AG04450 (cell line): ENCODE measurements at regions not wholly inside any gene's neighbourhood (a gene's known extent, or its start where the extent isn't known, plus 50 kb on each side); places are given as distances from the start of the nearest gene placed in this dataset.

Source experiments
- CTCF ChIA-PET: fragments of 300-600, 350-600 bp; formaldehyde crosslinking; extraction: SDS; loops from one replicate; lab custom pipeline; 2022; ENCODE audit warnings: antibody characterized with exemption, inconsistent platforms; lab: Charles Lee
- POLR2A ChIA-PET: fragments of 350-600 bp; formaldehyde crosslinking; extraction: SDS; loops from one replicate; lab custom pipeline; 2021; ENCODE audit warnings: antibody characterized with exemption, inconsistent platforms; lab: Yijun Ruan, JAX
- DNase-seq: peaks from one replicate; pipeline ENCODE4 v3.0.0-alpha.2; 2011; ENCODE audit warnings: low read depth, low spot score
- H3K27ac ChIP-seq: one replicate; pipeline ENCODE4 v1.5.1; 2012; ENCODE audit warnings: low read depth, low read length, control low read depth
- H3K27me3 ChIP-seq: one replicate; pipeline ENCODE4 v1.6.0; 2012; ENCODE audit warnings: low read length; ENCODE audit not compliant: control insufficient read depth, insufficient read depth
- H3K4me3 ChIP-seq: 2 replicates; pipeline ENCODE4 v1.5.1; 2011; ENCODE audit warnings: mild to moderate bottlenecking, low read depth, low read length, control low read depth
- H3K9me3 ChIP-seq: 2 replicates; pipeline ENCODE4 v1.5.1; 2012; ENCODE audit warnings: low read length; ENCODE audit not compliant: control insufficient read depth, insufficient read depth
- CTCF ChIP-seq: IDR thresholded peaks from 2 replicates; pipeline ENCODE4 v1.5.1; 2011; ENCODE audit warnings: low read depth, low read length, control low read depth, inconsistent platforms

DNA sequence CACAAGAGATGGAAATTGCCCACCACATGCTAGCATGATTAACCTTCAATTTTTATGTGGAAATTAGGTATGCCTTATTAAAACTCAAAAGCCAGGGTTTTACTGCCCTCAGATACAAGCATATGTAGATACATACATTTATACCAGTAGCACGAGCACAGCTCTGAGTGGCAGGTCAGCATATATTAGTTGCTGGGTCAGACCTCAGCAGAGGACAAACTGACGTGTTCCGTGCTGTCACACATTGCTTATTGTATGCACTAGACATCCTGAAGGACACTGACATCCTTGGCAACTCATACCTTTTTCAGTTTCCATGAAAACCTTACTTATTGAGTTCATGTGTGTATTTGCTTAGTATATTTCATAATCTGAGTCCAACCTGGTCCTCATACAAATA, 307.7 kb downstream of the TLE1 start:
- Histone ChIP-seq H3K27me3 (no peaks in the 10 kb centered on the region), H3K27ac (no peak overlapping the region), H3K4me3 (no peak overlapping the region), H3K9me3 (no peaks in the 10 kb centered on the region)
- ChIA-PET POLR2A (no interaction called here), CTCF (no interaction called here)
- TF ChIP-seq CTCF = no peak
- no peak for DNase-seq

GRCh38 chr9:81380504-81381359, 308.6 kb downstream of the TLE1 start:
- Histone ChIP-seq H3K27me3 (no peaks in the 10 kb centered on the region), H3K27ac (no peak overlapping the region), H3K4me3 (no peak overlapping the region), H3K9me3 (no peaks in the 10 kb centered on the region)
- POLR2A ChIA-PET = no interaction called here
- no peak for TF ChIP-seq CTCF
- CTCF ChIA-PET = no interaction called here
- DNase-seq = no peak

- CTCF ChIA-PET = interaction anchor here (0.6 kb wide), 1 partner anchor 18 kb away, joined by 3 read pairs; no protein-coding TSS in a partner anchor
- no peaks in the 10 kb centered on the region for H3K9me3 ChIP-seq
- H3K27me3 ChIP-seq = no peaks in the 10 kb centered on the region
- POLR2A ChIA-PET = no interaction called here
- H3K27ac ChIP-seq = no peak overlapping the region
- H3K4me3 ChIP-seq = no peak overlapping the region
- TF ChIP-seq CTCF = no peak
- no peak for DNase-seq
These were observed 309.7 kb downstream of the TLE1 start for GRCh38 chr9:81379655-81380054.

DNA sequence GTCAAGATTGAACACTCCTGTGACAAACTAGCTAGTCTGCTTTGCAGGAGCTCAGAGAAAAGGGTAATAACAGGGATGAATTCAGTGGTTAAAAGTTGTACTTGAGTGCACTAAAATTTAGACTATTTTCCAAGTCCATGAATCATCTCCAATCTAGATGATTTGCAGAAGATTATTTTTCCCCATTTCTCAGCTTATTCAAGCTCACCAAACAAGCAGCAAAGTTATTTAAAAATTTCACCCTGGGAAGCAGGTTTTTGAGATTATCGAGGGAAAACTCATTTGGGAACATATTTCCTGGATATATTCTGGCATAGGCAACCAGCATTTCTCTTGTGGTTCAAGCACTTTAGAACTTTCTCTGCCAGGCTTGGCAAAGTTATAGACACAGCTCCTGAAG, 311.4 kb downstream of the TLE1 start:
- POLR2A ChIA-PET = no interaction called here
- Histone ChIP-seq H3K27me3 (no peaks in the 10 kb centered on the region), H3K9me3 (no peaks in the 10 kb centered on the region), H3K4me3 (no peak overlapping the region), H3K27ac (no peak overlapping the region)
- CTCF ChIA-PET = no interaction called here
- no peak for DNase-seq
- no peak for TF ChIP-seq CTCF

- no peak for DNase-seq
- no peak overlapping the region for H3K4me3 ChIP-seq
- no peaks in the 10 kb centered on the region for H3K27me3 ChIP-seq
- no peak for TF ChIP-seq CTCF
- H3K9me3 ChIP-seq = no peaks in the 10 kb centered on the region
- POLR2A ChIA-PET = no interaction called here
- CTCF ChIA-PET = no interaction called here
- H3K27ac ChIP-seq = no peak overlapping the region
These were observed 312.0 kb downstream of the TLE1 start for GRCh38 chr9:81377320-81377719.
